GM23248 (cell line): ENCODE measurements at regions not wholly inside any gene's neighbourhood (a gene's known extent, or its start where the extent isn't known, plus 50 kb on each side); places are given as distances from the start of the nearest gene placed in this dataset.

Experiments
- DNase-seq: peaks from one replicate; pipeline ENCODE4 v3.0.0-alpha.2; 2015
- H2AFZ ChIP-seq: fragments of 200-600 bp; sonication (generic); 2 replicates; pipeline ENCODE4 v1.6.1; 2016; ENCODE audit warnings: antibody characterized with exemption
- H3F3A ChIP-seq: fragments of 200-600 bp; sonication (generic); 2 replicates; pipeline ENCODE4 v1.6.1; 2016; ENCODE audit warnings: mild to moderate bottlenecking, antibody characterized with exemption, mixed run types; ENCODE audit not compliant: insufficient read depth
- H3K27ac ChIP-seq: fragments of 200-600 bp; sonication (generic); 2 replicates; pipeline ENCODE4 v1.5.1; 2016; ENCODE audit warnings: mild to moderate bottlenecking
- H3K27me3 ChIP-seq: fragments of 200-600 bp; sonication (generic); replicated peaks from 2 replicates; pipeline ENCODE4 v1.6.1; 2016; ENCODE audit warnings: mild to moderate bottlenecking; ENCODE audit not compliant: insufficient read depth
- H3K36me3 ChIP-seq: fragments of 200-600 bp; sonication (generic); 2 replicates; pipeline ENCODE4 v1.6.1; 2016; ENCODE audit warnings: low read depth, mild to moderate bottlenecking
- H3K4me1 ChIP-seq: fragments of 200-600 bp; sonication (generic); 2 replicates; pipeline ENCODE4 v1.6.1; 2016; ENCODE audit warnings: mild to moderate bottlenecking; ENCODE audit not compliant: insufficient read depth
- H3K4me2 ChIP-seq: fragments of 200-600 bp; sonication (generic); one replicate; pipeline ENCODE4 v1.6.1; 2016; ENCODE audit warnings: mild to moderate bottlenecking; ENCODE audit not compliant: unreplicated experiment
- H3K4me3 ChIP-seq: fragments of 200-600 bp; sonication (generic); 2 replicates; pipeline ENCODE4 v1.5.1; 2016; ENCODE audit warnings: mild to moderate bottlenecking
- H3K79me2 ChIP-seq: fragments of 200-600 bp; sonication (generic); 2 replicates; pipeline ENCODE4 v1.6.1; 2016; ENCODE audit warnings: mild to moderate bottlenecking; ENCODE audit not compliant: insufficient read depth
- H3K9ac ChIP-seq: fragments of 200-600 bp; sonication (generic); 2 replicates; pipeline ENCODE4 v1.6.1; 2016; ENCODE audit warnings: mild to moderate bottlenecking
- H3K9me2 ChIP-seq: fragments of 200-600 bp; sonication (generic); 2 replicates; pipeline ENCODE4 v1.6.1; 2016; ENCODE audit warnings: mixed run types, mild to moderate bottlenecking, moderate library complexity; ENCODE audit not compliant: insufficient read depth
- H3K9me3 ChIP-seq: fragments of 200-600 bp; sonication (generic); one replicate; pipeline ENCODE4 v1.6.1; 2017; ENCODE audit warnings: low read depth
- H4K20me1 ChIP-seq: fragments of 200-600 bp; sonication (generic); 2 replicates; pipeline ENCODE4 v1.6.0; 2016; ENCODE audit not compliant: insufficient read depth
- EZH2 ChIP-seq: fragments of 200-600 bp; sonication (generic); IDR thresholded peaks from 2 replicates; pipeline ENCODE4 v1.6.1; 2018; ENCODE audit warnings: antibody characterized with exemption, mild to moderate bottlenecking; ENCODE audit not compliant: insufficient read depth, poor library complexity, severe bottlenecking
- EZH2phosphoT487 ChIP-seq: fragments of 200-600 bp; sonication (generic); IDR thresholded peaks from 2 replicates; pipeline ENCODE4 v1.6.1; 2018; ENCODE audit warnings: antibody characterized with exemption, moderate library complexity, mild to moderate bottlenecking, low read depth; ENCODE audit not compliant: insufficient read depth
- WGBS, 2 experiments: methylation state at CpG; one replicate each; pipeline ENCODE4 v1.1.6; 2015 to 2017; ENCODE audit warnings: low lambda C conversion rate in 2 of 2, low coverage in 1 of 2; ENCODE audit errors: missing lambda C conversion rate in 2 of 2; 5-methylcytosine and 5-hydroxymethylcytosine counted together
- in situ Hi-C: fragments of 300-500 bp; cut with MboI; formaldehyde crosslinking; loops from 2 replicates; pipeline ENCODE4 v1.15.0; 2020

DNA sequence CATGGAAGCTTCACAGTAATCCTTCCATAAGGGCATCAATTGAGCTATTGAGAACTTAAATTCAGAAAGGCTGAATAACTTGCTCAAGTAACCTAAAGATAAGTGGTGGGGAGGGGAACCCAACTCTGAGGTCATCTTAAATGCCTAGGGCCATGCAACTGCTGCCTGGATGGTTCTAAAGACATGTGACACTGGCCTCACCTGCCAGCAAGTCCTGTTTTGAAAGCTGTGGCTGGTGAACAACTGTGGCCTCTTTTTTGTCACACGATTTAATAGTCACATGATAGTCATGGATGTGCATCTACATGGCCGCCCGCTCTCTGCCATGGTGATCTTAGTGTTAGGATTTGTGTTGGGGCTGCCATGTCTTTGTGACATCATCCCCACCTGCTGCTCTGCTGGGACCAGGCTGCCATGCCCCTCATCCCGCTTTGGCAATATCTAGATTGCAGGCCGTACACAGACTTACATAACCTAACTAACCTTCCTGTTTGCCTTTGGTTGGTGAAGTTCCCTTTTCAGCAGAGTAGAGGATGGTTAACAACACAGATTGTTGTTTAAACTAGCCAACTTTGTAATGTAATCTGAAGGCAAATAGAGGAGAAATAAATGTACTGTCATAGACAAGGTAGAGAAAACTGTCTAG, 177.9 kb upstream of the SH3BP4 start:
- no peak for TF ChIP-seq EZH2phosphoT487
- no peak for TF ChIP-seq EZH2
- DNase-seq: no peak
- Histone ChIP-seq H2AFZ (no peak overlapping the region), H3K9ac (no peak overlapping the region), H3K4me2 (no peak overlapping the region), H3K4me3 (no peak overlapping the region), H3K27me3 (no peaks in the 10 kb centered on the region), H3K36me3 (no peaks in the 10 kb centered on the region), H3K27ac (no peak overlapping the region), H3K9me3 (no peaks in the 10 kb centered on the region), H3K79me2 (no peaks in the 10 kb centered on the region), H3F3A (0 out of 2 replicates have a peak, but pooled peaks cover 18% of the 10 kb centered on the region), H4K20me1 (0 out of 2 replicates have a peak, but pooled peaks cover 4% of the 10 kb centered on the region), H3K9me2 (no peaks in the 10 kb centered on the region), H3K4me1 (peaks cover 30% of the 10 kb centered on the region)
- 87 to 89% methylated on average over 5 of the region's 5 CpGs for WGBS, 2 experiments
- in situ Hi-C loops: no loop called here

DNA sequence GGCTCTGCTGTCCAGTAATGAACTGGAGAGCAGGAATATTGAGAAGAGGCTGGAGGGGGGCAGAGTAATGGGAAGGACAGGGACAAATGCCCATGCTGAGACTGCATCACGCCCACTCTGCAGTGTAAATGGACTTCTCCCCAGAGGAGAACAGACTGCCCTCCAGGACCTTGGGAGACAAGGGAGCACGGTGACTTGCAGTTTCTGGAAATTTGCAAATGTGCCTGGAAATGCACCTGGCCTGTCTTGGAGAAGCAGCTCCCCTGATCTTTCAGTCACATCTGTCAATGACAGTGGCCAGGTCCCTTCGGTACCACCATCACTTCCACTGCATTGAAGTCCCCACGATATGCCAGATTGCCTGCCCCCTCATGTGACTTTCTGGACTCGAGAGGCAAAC, 178.7 kb upstream of the SH3BP4 start:
- H3K4me2 ChIP-seq: no peak overlapping the region
- H3K9me3 ChIP-seq: no peaks in the 10 kb centered on the region
- peaks cover 22% of the 10 kb centered on the region for H3F3A ChIP-seq
- H3K27ac ChIP-seq: no peak overlapping the region
- no peak overlapping the region for H3K9ac ChIP-seq
- WGBS, 2 experiments: 94 to 96% methylated on average over 5 of the region's 5 CpGs
- in situ Hi-C loops: no loop called here
- no peaks in the 10 kb centered on the region for H3K27me3 ChIP-seq
- peaks cover 38% of the 10 kb centered on the region for H3K4me1 ChIP-seq
- no peak for DNase-seq
- H4K20me1 ChIP-seq: 0 out of 2 replicates have a peak, but pooled peaks cover 4% of the 10 kb centered on the region
- TF ChIP-seq EZH2: no peak
- TF ChIP-seq EZH2phosphoT487: no peak
- H3K36me3 ChIP-seq: no peaks in the 10 kb centered on the region
- no peak overlapping the region for H2AFZ ChIP-seq
- no peak overlapping the region for H3K4me3 ChIP-seq
- H3K9me2 ChIP-seq: no peaks in the 10 kb centered on the region
- no peaks in the 10 kb centered on the region for H3K79me2 ChIP-seq

DNA sequence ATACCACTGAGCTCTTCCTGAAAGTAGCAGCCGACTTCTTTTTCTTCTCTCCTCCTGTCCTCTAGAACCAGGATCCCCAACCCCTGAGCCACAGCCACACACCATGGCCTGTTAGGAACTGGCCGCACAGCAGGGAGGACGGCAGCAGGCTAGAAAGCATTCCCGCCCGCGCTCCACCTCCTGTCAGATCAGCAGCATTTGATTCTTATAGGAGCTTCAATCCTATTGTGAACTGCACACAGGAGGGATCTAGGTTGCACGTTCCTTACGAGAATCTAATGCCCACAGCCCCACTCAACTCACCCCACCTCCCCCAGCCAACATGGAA, 179.1 kb upstream of the SH3BP4 start:
- H3K79me2 ChIP-seq: no peaks in the 10 kb centered on the region
- no peak overlapping the region for H3K4me3 ChIP-seq
- 0 out of 2 replicates have a peak, but pooled peaks cover 4% of the 10 kb centered on the region for H4K20me1 ChIP-seq
- no peak overlapping the region for H3K27ac ChIP-seq
- 97% methylated on average over 8 of the region's 8 CpGs for WGBS, 2 experiments
- H3F3A ChIP-seq: peaks cover 26% of the 10 kb centered on the region
- in situ Hi-C loops: no loop called here
- H2AFZ ChIP-seq: no peak overlapping the region
- peaks cover 40% of the 10 kb centered on the region for H3K4me1 ChIP-seq
- H3K4me2 ChIP-seq: no peak overlapping the region
- H3K36me3 ChIP-seq: no peaks in the 10 kb centered on the region
- DNase-seq: no peak
- H3K27me3 ChIP-seq: no peaks in the 10 kb centered on the region
- TF ChIP-seq EZH2phosphoT487: no peak
- no peak for TF ChIP-seq EZH2
- H3K9ac ChIP-seq: no peak overlapping the region
- no peaks in the 10 kb centered on the region for H3K9me3 ChIP-seq
- H3K9me2 ChIP-seq: no peaks in the 10 kb centered on the region

DNA sequence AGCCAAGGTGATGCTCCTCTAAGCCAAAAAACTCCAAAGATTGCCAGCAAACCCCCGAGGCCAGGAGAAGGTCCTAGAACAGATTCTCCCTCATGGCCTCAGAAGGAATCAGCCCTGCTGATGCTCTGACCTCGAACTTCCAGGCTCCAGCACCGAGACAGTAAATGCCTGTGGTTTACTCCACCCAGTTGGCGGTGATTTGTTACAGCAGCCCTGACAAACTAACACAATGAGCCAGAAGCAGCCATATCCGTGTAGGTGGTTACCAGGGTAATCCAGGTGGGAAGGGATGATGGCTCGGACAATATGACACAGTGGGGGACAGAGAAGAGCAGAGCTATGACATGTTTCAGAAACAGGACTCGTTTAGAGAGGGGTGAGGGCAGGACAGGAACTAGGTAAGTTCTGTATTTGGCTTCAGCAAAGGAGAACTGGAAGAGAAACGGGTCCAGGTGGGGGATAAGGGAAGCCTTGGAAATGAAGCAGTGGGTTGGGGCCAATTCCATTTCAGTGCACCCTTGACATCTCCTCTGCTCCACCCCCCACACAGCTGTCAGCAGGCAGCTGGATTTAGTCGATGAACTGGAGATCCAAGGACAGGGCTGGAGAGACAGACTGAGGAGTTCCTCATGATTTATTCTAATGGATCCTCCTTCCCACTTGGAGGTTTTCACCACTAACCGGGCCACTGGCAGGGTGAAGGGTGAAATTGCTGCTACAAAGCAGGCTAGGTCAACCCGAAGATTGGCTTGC, 179.7 kb upstream of the SH3BP4 start:
- DNase-seq: peak; percentile 73
- TF ChIP-seq EZH2phosphoT487 (no peak), EZH2 (no peak)
- H3K4me3 ChIP-seq: no peak overlapping the region
- peak overlapping the region; percentile 28 for H3K4me2 ChIP-seq
- H4K20me1 ChIP-seq: 0 out of 2 replicates have a peak, but pooled peaks cover 4% of the 10 kb centered on the region
- H3K27ac ChIP-seq: no peak overlapping the region
- no peak overlapping the region for H2AFZ ChIP-seq
- peaks cover 40% of the 10 kb centered on the region for H3K4me1 ChIP-seq
- 0 out of 2 replicates have a peak, but pooled peaks cover 2% of the 10 kb centered on the region for H3K9me2 ChIP-seq
- WGBS, 2 experiments: 40 to 45% methylated on average over 11 of the region's 11 CpGs
- H3K27me3 ChIP-seq: no peaks in the 10 kb centered on the region
- no peaks in the 10 kb centered on the region for H3K9me3 ChIP-seq
- peaks cover 26% of the 10 kb centered on the region for H3F3A ChIP-seq
- no peaks in the 10 kb centered on the region for H3K36me3 ChIP-seq
- no peaks in the 10 kb centered on the region for H3K79me2 ChIP-seq
- H3K9ac ChIP-seq: no peak overlapping the region
- in situ Hi-C loops: no loop called here
